ENCODE measurements at regions not wholly inside any gene's neighbourhood (a gene's known extent, or its start where the extent isn't known, plus 50 kb on each side); places are given as distances from the start of the nearest gene placed in this dataset.

DNA sequence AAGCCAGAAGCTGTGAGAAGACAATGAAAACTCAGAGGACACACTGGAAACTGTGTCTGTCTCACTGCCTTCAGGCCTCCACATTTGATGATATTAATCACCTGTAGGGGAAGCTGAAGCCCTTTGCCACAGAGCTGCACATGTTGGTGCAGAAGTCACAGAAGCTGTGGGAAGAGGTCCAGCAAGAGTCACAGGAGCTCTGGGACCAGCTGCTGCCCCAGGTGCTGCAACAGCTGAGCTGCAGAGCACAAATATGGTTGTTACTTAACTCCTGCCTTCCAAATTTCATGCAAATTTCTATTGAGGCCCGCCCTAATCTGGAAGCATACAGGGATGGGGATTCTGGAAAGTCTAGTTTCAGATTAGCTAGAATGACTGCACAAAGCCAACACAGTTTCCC, 169.3 kb downstream of the OGFRL1 start:
- TF ChIP-seq, protein P1, sequence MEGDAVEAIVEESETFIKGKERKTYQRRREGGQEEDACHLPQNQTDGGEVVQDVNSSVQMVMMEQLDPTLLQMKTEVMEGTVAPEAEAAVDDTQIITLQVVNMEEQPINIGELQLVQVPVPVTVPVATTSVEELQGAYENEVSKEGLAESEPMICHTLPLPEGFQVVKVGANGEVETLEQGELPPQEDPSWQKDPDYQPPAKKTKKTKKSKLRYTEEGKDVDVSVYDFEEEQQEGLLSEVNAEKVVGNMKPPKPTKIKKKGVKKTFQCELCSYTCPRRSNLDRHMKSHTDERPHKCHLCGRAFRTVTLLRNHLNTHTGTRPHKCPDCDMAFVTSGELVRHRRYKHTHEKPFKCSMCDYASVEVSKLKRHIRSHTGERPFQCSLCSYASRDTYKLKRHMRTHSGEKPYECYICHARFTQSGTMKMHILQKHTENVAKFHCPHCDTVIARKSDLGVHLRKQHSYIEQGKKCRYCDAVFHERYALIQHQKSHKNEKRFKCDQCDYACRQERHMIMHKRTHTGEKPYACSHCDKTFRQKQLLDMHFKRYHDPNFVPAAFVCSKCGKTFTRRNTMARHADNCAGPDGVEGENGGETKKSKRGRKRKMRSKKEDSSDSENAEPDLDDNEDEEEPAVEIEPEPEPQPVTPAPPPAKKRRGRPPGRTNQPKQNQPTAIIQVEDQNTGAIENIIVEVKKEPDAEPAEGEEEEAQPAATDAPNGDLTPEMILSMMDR (IDR thresholded peaks at IDR 0.05; ENCODE audit: low read depth, low read length): no peak
- TF ChIP-seq EZH2phosphoT487 (IDR thresholded peaks at IDR 0.05; ENCODE audit: low read depth): no peak
